Right lobe of liver (tissue), 6 donors: ENCODE measurements at regions not wholly inside any gene's neighbourhood (a gene's known extent, or its start where the extent isn't known, plus 50 kb on each side); places are given as distances from the start of the nearest gene placed in this dataset.

ENCODE experiments used
- ATAC-seq, 4 donors: fragments of 200-7000 bp; cut with Tn5 transposase; one replicate each; pipeline ENCODE4 v1.9.1; 2020; ENCODE audit warnings: mild to moderate bottlenecking in 4 of 4, moderate library complexity in 4 of 4
- DNase-seq, 3 donors: peaks; one replicate each; pipeline ENCODE4 v3.0.0-alpha.2; 2020
- H3K27ac ChIP-seq, 3 donors: fragments of 200-600 bp; one replicate each; pipeline ENCODE4 v1.8.0; 2022
- H3K27me3 ChIP-seq, 2 donors: fragments of 200-600 bp; one replicate each; pipeline ENCODE4 v1.8.0; 2022
- H3K36me3 ChIP-seq, 4 donors: fragments of 200-600 bp; sonication (generic) in 1 of 4; one replicate each; pipeline versions ENCODE4 v1.5.1 to v1.8.0; 2017 to 2022; ENCODE audit warnings: control low read depth in 1 of 4
- H3K4me1 ChIP-seq, 4 donors: fragments of 200-600 bp; sonication (generic) in 1 of 4; one replicate each; pipeline versions ENCODE4 v1.5.1 to v1.8.0; 2017 to 2022; ENCODE audit warnings: control low read depth in 1 of 4
- H3K4me3 ChIP-seq, 3 donors: fragments of 200-600 bp; one replicate each; pipeline ENCODE4 v1.8.0; 2022
- H3K9me3 ChIP-seq, 4 donors: fragments of 200-600 bp; sonication (generic) in 1 of 4; one replicate each; pipeline versions ENCODE4 v1.5.1 to v1.8.0; 2017 to 2022; ENCODE audit warnings: control low read depth in 1 of 4
- POLR2A ChIP-seq: fragments of 450-650 bp; IDR thresholded peaks from one replicate; pipeline ENCODE4 v1.6.1; 2017; ENCODE audit warnings: antibody characterized with exemption, mild to moderate bottlenecking
- WGBS: methylation state at CpG from one replicate; pipeline ENCODE4 v1.1.6; 2018; ENCODE audit warnings: low coverage, low lambda C conversion rate; ENCODE audit not compliant: insufficient coverage; ENCODE audit errors: missing lambda C conversion rate; 5-methylcytosine and 5-hydroxymethylcytosine counted together
- intact Hi-C, 2 donors: fragments of 100-400 bp; cut with DNase I; formaldehyde crosslinking; loops; one replicate each; pipeline versions ENCODE4 v1.11.2 to v1.14.1; 2022
- TF ChIP-seq, protein P1 (sequence below), 4 donors: fragments of 200-600 bp in 3 of 4; fragments of 450-650 bp in 1 of 4; IDR thresholded peaks; one replicate each; pipeline versions ENCODE4 v1.5.1 to v1.8.0; 2016 to 2022; ENCODE audit warnings: antibody characterized with exemption in 4 of 4, mild to moderate bottlenecking in 2 of 4
- donor health status: DM: no; HTN: yes; CAD: no.
- donor health status: DM: no; HTN: no; CAD: no.
- donor health status: DM: no; HTN: no; CAD: no.
- donor health status: DM: no; HTN: yes; CAD: no.
- donor health status: DM: no; HTN: yes; CAD: no.

GRCh38 chr13:44870456-44870929, 118.8 kb downstream of the NUFIP1 start:
- Histone ChIP-seq H3K4me3 (no peak overlapping the region), H3K4me1 (peaks cover 0 to 4% (median 0%) of the 10 kb centered on the region in 4 donors), H3K9me3 (no peaks in the 10 kb centered on the region), H3K36me3 (no peaks in the 10 kb centered on the region), H3K27ac (no peak overlapping the region), H3K27me3 (no peaks in the 10 kb centered on the region)
- intact Hi-C loops, result no loop called here
- DNase-seq, result peak in 1 of 3 donors; percentile 61
- no peak for ATAC-seq
- 63% methylated on average over 3 of the region's 6 CpGs for WGBS
- TF ChIP-seq, protein P1, sequence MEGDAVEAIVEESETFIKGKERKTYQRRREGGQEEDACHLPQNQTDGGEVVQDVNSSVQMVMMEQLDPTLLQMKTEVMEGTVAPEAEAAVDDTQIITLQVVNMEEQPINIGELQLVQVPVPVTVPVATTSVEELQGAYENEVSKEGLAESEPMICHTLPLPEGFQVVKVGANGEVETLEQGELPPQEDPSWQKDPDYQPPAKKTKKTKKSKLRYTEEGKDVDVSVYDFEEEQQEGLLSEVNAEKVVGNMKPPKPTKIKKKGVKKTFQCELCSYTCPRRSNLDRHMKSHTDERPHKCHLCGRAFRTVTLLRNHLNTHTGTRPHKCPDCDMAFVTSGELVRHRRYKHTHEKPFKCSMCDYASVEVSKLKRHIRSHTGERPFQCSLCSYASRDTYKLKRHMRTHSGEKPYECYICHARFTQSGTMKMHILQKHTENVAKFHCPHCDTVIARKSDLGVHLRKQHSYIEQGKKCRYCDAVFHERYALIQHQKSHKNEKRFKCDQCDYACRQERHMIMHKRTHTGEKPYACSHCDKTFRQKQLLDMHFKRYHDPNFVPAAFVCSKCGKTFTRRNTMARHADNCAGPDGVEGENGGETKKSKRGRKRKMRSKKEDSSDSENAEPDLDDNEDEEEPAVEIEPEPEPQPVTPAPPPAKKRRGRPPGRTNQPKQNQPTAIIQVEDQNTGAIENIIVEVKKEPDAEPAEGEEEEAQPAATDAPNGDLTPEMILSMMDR (IDR thresholded peaks at IDR 0.05), result no peak
- TF ChIP-seq POLR2A, result no peak

DNA sequence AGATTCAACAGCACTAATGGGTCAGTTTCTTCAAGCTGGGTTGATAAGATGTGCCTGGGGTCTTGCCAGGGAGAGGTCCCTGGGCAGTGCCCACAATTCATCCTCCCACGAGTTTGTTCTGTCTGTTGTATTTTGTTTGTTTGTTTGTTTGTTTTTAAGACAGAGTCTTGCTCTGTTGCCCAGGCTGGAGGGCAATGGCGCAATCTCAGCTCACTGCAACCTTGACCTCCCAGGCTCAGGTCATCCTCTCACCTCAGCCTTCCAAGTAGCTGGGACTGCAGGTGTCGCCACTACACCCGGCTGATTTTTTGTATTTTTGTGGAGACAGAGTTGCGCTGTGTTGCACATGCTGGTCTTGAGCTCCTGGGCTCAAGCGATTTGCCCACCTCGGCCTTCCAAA, 120.1 kb downstream of the NUFIP1 start:
- H3K4me1 ChIP-seq, result peaks cover 0 to 4% (median 0%) of the 10 kb centered on the region in 4 donors
- no peak overlapping the region for H3K4me3 ChIP-seq
- ATAC-seq (no peak), DNase-seq (no peak)
- TF ChIP-seq, protein P1 (IDR thresholded peaks at IDR 0.05), result no peak
- no peak for TF ChIP-seq POLR2A
- WGBS, result 63% methylated on average over 7 of the region's 7 CpGs
- no peaks in the 10 kb centered on the region for H3K9me3 ChIP-seq
- H3K27ac ChIP-seq, result no peak overlapping the region
- no peaks in the 10 kb centered on the region for H3K36me3 ChIP-seq
- no peaks in the 10 kb centered on the region for H3K27me3 ChIP-seq
- intact Hi-C loops, result no loop called here

DNA sequence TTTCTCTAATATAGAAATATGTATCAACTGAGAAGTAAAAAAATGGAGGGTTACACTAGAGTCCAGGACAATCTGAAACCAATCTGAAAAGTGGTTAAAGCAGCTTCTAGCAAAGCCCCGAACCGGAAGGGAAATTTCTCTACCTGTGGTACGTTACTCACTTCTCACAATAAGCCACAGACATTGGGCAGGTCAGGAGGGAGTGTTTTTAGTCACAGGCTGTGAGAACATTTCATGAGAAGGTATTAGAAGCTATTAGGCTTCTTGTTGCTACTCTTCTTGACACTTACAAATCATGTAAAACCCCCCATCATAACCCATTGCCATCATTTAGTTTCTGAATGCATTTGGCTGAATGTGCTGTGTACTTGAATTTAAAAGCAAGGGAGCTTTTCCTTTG, 120.9 kb downstream of the NUFIP1 start:
- intact Hi-C loops, result no loop called here
- Histone ChIP-seq H3K27me3 (no peaks in the 10 kb centered on the region), H3K36me3 (no peaks in the 10 kb centered on the region), H3K9me3 (no peaks in the 10 kb centered on the region), H3K4me3 (no peak overlapping the region), H3K27ac (no peak overlapping the region), H3K4me1 (peaks cover 0 to 4% (median 0%) of the 10 kb centered on the region in 4 donors)
- TF ChIP-seq, protein P1 (IDR thresholded peaks at IDR 0.05), result no peak
- no peak for TF ChIP-seq POLR2A
- WGBS, result 71% methylated on average over 3 of the region's 3 CpGs
- ATAC-seq, result no peak
- DNase-seq, result no peak

GRCh38 chr13:44867825-44868224, 121.4 kb downstream of the NUFIP1 start:
- Histone ChIP-seq H3K36me3 (no peaks in the 10 kb centered on the region), H3K27ac (no peak overlapping the region), H3K4me1 (no peaks in the 10 kb centered on the region), H3K4me3 (no peak overlapping the region), H3K9me3 (no peaks in the 10 kb centered on the region), H3K27me3 (no peaks in the 10 kb centered on the region)
- peak; percentile 84 to 92 (median 90) for ATAC-seq
- DNase-seq, result peak in 2 of 3 donors; percentile 32 to 54
- intact Hi-C loops, result no loop called here
- TF ChIP-seq, protein P1 (IDR thresholded peaks at IDR 0.05), result no peak
- no peak for TF ChIP-seq POLR2A
- WGBS, result 61% methylated on average over 9 of the region's 9 CpGs
